ENCODE measurements at regions not wholly inside any gene's neighbourhood (a gene's known extent, or its start where the extent isn't known, plus 50 kb on each side); places are given as distances from the start of the nearest gene placed in this dataset.

DNA sequence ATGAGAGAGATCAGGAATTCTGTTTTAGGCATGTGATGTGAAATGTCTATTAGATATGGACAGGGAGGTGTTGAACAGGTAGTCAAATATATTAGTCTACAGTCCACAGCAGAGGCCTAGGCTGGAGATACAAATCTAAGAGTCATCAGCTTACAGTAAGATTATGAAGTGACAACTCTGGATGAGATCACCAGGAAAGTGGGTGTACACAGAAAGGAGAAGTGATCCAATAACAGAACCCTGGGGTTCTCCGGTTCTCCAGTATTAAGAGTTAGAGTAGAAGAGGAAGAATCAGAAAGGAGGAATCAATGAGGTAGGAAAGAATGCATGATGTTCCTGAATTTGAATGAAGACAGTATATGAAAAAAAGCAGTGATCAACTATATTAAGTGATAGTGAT lies 362.3 kb downstream of the FIGN start:
- no peak overlapping the region for H3K4me3 Mint-ChIP-seq
- no peak for DNase-seq
- no peak overlapping the region for H3K27ac Mint-ChIP-seq
- no peaks in the 10 kb centered on the region for H3K4me1 Mint-ChIP-seq
- H3K9me3 Mint-ChIP-seq = peaks cover 5% of the 10 kb centered on the region
- no peaks in the 10 kb centered on the region for H3K36me3 Mint-ChIP-seq (ENCODE audit: low read depth)
- intact Hi-C loops (cut with micrococcal nuclease) = no loop called here
- no peaks in the 10 kb centered on the region for H3K27me3 Mint-ChIP-seq

DNA sequence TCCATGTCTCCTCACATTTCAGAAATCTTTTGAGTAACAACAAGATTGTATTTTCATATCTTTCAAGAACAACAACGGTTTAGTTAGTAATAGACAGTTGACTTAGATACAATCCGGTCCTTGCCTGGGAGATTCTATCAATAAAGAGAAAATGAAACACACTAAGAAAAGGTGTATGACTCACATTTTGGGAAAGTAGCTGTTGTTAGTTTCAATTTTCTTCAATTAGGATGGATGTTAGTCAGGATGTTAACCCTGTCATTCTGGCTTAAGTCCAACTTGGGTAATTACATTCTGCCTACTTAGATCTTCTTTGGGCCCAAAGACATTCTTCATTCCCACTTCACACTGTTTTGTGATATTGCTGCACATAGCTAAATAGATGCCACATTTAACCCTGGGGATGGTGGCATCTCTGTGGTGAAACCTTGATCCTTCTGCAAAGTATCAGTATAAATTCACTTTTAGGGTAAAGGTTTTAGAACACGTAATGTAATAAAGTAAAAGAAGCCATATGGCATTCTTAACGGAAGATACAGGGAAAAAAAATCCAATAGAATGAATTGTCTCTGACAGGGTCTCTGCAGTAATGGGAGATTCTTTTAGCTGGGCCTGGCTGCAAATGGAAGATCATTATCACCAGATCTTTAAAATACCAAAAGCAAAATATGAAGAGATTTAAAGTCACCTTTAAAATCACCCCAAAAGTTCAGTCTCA lies 365.5 kb downstream of the FIGN start:
- H3K27me3 Mint-ChIP-seq = no peaks in the 10 kb centered on the region
- no peak for DNase-seq
- H3K4me1 Mint-ChIP-seq = no peaks in the 10 kb centered on the region
- H3K4me3 Mint-ChIP-seq = no peak overlapping the region
- intact Hi-C loops (cut with micrococcal nuclease) = no loop called here
- no peaks in the 10 kb centered on the region for H3K36me3 Mint-ChIP-seq (ENCODE audit: low read depth)
- peaks cover 5% of the 10 kb centered on the region for H3K9me3 Mint-ChIP-seq
- no peak overlapping the region for H3K27ac Mint-ChIP-seq

DNA sequence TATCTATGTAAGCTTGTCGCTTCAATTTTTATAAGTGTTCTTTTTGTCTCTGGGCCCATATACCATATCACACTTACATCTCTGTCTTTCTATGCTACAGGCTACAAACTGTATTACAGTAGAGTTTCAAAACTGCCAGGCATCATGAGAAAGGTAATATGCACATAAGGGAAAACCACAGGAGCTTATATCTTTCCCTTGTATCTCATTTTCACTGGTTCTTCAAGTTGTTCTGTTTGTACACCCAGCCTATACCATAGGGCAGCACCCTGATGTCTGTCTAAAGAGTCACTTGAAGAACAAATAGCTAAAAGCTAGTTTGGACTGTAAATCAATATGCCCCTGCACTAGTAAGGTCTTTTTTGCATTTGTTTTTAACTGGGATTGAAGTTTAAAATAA lies 366.7 kb downstream of the FIGN start:
- no peak for DNase-seq
- intact Hi-C loops (cut with micrococcal nuclease) = no loop called here
- Mint-ChIP-seq H3K36me3 (ENCODE audit: low read depth) (no peaks in the 10 kb centered on the region), H3K4me3 (no peak overlapping the region), H3K9me3 (peaks cover 5% of the 10 kb centered on the region), H3K27me3 (no peaks in the 10 kb centered on the region), H3K4me1 (no peaks in the 10 kb centered on the region), H3K27ac (no peak overlapping the region)

DNA sequence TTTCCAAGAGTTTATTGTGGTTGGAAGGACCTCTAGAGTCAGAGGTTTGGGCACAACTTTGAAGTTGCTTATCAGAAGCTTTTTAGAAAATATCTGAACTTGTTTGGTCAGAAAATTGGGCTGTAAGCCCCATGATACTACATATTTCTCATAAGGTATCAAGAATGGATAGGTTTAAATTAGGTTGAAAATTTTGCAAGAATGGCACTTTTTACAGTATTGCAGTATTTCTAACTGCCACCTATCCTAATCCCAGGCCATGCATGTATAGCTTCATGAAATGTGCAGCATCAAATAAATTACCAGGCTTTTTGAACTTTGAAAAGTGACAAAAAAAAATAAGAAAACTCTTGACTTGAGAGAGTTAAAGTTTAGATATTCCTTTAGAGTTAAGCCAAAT lies 367.2 kb downstream of the FIGN start:
- intact Hi-C loops (cut with micrococcal nuclease) = no loop called here

DNA sequence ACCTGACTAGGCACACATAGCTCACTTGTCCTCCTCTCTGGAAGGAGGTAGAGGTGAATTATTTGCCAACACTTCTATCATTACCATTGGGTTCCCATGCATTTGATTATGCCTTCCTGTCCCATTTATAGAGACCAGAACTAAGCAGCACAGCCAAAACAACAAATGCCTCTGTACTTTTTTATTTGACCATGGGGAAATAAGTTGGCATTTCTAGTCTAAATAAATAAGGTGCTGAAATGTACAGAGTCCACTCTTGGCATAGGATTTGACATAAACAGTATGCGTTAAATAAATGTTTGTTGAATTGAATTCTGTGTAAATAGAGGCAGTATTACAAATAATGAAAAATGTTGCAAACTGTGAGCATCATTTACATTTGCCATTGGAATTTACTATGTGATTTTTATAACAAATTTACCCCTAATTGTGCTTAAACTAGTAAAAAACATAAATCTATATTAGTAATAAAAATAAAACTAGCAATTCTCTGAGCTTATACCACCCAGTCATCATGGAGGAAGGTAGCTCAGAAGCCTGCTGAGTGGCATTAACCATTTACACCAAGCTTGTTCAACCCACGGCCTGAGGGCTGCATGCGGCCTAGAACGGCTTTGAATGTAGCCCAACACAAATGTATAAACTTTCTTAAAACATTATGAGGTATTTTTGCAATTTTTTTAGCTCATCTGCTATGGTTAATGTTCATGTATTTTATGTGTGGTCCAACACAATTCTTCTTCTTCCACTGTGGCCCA lies 367.8 kb downstream of the FIGN start:
- Mint-ChIP-seq H3K27ac (no peak overlapping the region), H3K4me1 (no peaks in the 10 kb centered on the region), H3K4me3 (no peak overlapping the region), H3K9me3 (peaks cover 5% of the 10 kb centered on the region), H3K27me3 (no peaks in the 10 kb centered on the region), H3K36me3 (ENCODE audit: low read depth) (no peaks in the 10 kb centered on the region)
- DNase-seq = no peak
- intact Hi-C loops (cut with micrococcal nuclease) = no loop called here

More for the DNA sequence above, 367.2 kb downstream of the FIGN start:
- Mint-ChIP-seq H3K27ac (no peak overlapping the region), H3K4me3 (no peak overlapping the region), H3K4me1 (no peaks in the 10 kb centered on the region), H3K36me3 (ENCODE audit: low read depth) (no peaks in the 10 kb centered on the region), H3K9me3 (peaks cover 5% of the 10 kb centered on the region), H3K27me3 (no peaks in the 10 kb centered on the region)
- DNase-seq = no peak

DNA sequence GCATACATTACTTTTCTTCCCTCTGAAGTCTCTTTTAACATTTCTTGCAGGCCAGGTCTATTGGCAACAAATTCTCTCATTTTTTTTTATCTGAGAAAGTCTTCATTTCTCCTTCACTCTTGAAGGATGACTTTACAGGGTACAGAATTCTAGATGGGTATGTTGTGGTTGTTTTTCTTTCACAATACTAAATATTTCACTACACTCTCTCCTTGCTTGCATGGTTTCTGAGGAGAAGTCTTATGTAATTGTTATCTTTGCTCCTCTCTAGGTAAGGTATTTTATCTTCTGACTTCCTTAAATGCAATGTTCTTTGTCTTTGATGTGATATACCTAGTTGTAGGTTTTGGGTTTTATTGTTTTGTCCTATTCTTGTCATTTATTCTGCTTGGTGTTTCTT lies 371.1 kb downstream of the FIGN start:
- H3K27me3 Mint-ChIP-seq = no peaks in the 10 kb centered on the region
- no peak overlapping the region for H3K4me3 Mint-ChIP-seq
- H3K4me1 Mint-ChIP-seq = no peaks in the 10 kb centered on the region
- H3K27ac Mint-ChIP-seq = no peak overlapping the region
- H3K9me3 Mint-ChIP-seq = no peaks in the 10 kb centered on the region
- intact Hi-C loops (cut with micrococcal nuclease) = no loop called here
- no peak for DNase-seq
- H3K36me3 Mint-ChIP-seq (ENCODE audit: low read depth) = no peaks in the 10 kb centered on the region

DNA sequence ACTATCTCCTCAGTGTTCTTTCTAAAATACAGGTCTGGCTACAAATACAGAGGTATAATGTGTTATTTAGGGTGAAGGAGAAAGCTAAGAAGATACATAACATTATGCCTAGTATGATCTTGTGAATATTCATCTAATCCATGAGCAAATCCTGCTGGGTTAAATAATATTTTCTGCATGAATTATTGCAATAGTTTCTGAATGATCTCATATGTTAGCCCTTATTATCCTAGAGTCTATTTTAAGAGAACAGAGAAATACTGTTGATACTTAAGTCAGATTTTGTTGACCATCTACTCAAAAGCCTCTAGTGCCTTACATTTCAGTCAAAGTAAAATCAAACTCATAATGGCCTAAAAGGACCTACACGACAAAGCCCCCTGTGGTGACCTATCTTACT lies 382.3 kb downstream of the FIGN start:
- no peaks in the 10 kb centered on the region for H3K36me3 Mint-ChIP-seq (ENCODE audit: low read depth)
- no peaks in the 10 kb centered on the region for H3K9me3 Mint-ChIP-seq
- H3K4me1 Mint-ChIP-seq = no peaks in the 10 kb centered on the region
- no peak overlapping the region for H3K4me3 Mint-ChIP-seq
- no peak for DNase-seq
- H3K27ac Mint-ChIP-seq = no peak overlapping the region
- intact Hi-C loops (cut with micrococcal nuclease) = no loop called here
- peaks cover 10% of the 10 kb centered on the region for H3K27me3 Mint-ChIP-seq

DNA sequence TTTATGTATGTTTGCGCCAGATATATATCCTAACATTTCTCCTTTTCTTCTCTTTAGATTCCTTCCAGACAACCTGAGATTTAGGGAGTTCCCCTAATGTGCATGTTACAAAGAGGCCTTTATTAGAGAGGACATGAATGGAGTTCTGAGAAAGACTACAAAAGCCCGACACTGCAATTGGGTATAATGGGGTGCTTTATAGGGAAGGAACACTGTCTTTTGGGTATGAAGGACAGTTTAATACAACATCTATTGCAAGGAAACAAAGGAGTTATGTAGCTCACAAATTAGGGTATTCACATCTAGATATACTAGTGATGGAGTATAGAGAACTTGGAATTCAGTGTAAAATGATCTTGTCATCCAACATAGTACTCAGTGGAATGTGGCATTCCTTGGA lies 383.8 kb downstream of the FIGN start:
- Mint-ChIP-seq H3K36me3 (ENCODE audit: low read depth) (no peaks in the 10 kb centered on the region), H3K9me3 (no peaks in the 10 kb centered on the region), H3K4me3 (no peak overlapping the region), H3K27me3 (peaks cover 19% of the 10 kb centered on the region), H3K4me1 (no peaks in the 10 kb centered on the region), H3K27ac (no peak overlapping the region)
- no peak for DNase-seq
- intact Hi-C loops (cut with micrococcal nuclease) = no loop called here

DNA sequence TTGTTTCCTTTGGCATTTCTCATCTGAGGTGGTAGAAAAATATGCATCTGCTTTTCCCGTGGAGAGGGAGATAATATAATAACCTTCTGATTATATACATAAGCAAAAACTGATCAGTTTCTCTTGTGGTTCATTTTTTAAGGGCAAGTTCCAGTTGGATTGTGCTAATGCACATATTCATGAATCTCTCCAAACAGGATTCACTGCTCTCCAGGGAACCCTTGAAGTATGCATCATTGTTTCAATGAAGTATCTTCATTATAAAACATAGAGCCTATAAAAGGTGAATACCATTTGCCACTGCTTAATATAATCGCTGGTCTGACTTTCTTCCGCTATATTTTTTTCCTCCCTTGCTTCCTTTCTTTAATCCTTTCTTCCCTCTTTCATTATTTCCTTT lies 384.7 kb downstream of the FIGN start:
- Mint-ChIP-seq H3K36me3 (ENCODE audit: low read depth) (no peaks in the 10 kb centered on the region), H3K27me3 (peaks cover 19% of the 10 kb centered on the region), H3K9me3 (no peaks in the 10 kb centered on the region), H3K27ac (no peak overlapping the region), H3K4me1 (no peaks in the 10 kb centered on the region), H3K4me3 (no peak overlapping the region)
- DNase-seq = no peak
- intact Hi-C loops (cut with micrococcal nuclease) = no loop called here

DNA sequence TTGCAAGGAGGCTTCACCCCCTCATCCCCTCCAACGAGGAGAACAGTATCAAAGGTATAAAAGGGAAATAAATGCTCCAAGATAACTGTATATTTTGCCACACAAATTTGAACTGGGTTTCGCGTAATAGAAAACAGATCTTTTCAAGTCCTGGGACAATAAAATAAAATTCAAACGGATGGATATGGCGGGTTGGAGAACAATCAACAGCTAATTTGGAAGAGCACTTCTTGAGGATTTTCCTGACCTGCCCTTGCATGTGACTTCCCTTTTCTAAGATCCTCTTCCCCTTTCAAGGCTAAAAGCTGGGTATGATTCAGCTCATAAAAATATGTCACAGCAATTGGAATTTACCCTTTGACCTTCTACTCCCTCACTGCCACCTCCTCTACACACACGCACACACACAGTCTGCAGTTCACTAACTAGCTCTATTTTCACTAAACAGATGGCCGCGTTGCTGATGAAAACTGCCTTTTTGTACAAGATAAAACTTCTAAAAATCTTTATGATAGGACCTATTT lies 386.9 kb downstream of the FIGN start:
- Mint-ChIP-seq H3K4me1 (no peaks in the 10 kb centered on the region), H3K27ac (no peak overlapping the region), H3K27me3 (peaks cover 19% of the 10 kb centered on the region), H3K9me3 (no peaks in the 10 kb centered on the region), H3K36me3 (ENCODE audit: low read depth) (no peaks in the 10 kb centered on the region), H3K4me3 (no peak overlapping the region)
- intact Hi-C loops (cut with micrococcal nuclease) = no loop called here
- no peak for DNase-seq

DNA sequence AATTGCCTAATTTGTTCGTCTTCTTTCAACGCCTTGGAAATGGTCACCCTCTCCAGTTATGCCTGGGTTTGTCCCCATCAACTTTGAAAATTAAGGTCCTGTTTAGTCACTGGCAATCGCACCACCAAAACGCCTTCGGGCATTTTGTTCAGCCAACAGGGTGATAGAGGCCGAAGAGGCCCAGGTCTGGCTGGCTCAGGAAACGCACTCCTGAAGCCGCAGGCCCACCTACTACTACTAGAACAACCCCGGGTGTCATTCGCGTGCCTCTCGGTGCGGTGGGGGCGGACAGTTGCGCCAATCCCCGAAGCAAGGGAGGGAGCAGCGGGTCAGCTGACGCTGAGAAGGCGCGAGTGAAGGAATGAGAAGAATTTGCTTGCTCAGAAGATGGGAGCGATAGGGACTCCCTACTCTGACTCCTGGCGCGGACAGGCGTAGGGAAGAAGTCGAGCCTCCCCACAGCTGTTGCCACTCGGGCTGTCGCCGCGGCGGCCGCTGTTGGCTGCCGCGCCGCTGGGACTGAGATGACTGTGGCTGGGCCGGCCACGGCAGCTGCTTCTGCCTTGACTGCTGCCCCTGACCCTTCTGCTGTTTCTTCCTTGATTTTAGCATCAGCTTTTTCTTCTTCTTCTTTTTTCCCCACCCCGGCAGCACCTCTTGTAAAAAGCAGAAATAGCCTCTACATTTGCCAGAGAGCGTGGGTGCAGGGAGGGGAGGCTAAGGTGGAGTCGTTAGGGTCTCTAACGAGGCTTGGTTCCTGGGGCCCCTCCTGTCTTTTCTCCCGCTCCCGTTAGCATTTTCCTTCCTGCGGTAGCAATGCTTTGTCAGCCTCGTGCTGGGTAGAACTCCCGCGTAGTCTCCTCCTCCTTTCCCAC lies 387.6 kb downstream of the FIGN start:
- no peaks in the 10 kb centered on the region for H3K9me3 Mint-ChIP-seq
- intact Hi-C loops (cut with micrococcal nuclease) = no loop called here
- H3K4me3 Mint-ChIP-seq = no peak overlapping the region
- H3K27ac Mint-ChIP-seq = no peak overlapping the region
- no peaks in the 10 kb centered on the region for H3K36me3 Mint-ChIP-seq (ENCODE audit: low read depth)
- no peaks in the 10 kb centered on the region for H3K4me1 Mint-ChIP-seq
- peaks cover 19% of the 10 kb centered on the region for H3K27me3 Mint-ChIP-seq
- DNase-seq = no peak

DNA sequence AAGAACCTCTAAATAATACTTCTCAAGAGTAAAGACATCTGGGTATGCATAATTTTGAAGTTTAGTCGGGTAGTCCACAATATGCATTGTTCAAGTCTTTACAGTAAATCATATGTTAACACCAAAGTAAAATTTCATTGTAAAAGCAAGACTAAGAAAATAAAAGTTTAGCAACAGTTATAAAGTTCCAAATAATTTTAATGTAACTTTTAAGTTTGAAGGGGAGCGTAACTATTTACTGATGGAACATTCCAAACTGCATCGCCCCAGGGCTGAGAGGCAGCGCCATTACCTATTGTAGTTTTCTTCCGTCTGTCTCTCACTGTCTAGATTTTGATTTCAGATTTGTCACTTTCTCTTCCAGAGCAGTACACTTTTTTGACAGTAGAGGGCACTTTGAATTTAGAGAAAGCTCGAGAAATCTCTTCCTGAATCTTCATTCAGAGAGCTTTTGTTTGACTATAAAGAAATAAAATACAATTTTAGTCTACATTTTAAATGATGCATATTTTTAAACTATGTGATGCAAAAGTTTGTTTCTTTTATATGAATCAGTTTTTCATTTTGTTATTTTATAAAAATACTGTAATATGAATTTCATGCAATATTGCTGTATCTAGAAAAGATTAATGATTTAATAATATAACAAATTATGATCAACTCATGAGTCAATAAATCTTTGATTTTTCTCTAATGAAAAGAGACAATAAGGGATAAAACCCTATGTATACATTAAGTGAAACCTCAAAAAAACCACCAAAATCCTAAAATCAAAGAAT lies 389.8 kb downstream of the FIGN start:
- Mint-ChIP-seq H3K9me3 (no peaks in the 10 kb centered on the region), H3K4me3 (no peak overlapping the region), H3K4me1 (no peaks in the 10 kb centered on the region), H3K36me3 (ENCODE audit: low read depth) (no peaks in the 10 kb centered on the region), H3K27me3 (peaks cover 19% of the 10 kb centered on the region), H3K27ac (no peak overlapping the region)
- intact Hi-C loops (cut with micrococcal nuclease) = no loop called here
- peak; percentile 56 for DNase-seq

DNA sequence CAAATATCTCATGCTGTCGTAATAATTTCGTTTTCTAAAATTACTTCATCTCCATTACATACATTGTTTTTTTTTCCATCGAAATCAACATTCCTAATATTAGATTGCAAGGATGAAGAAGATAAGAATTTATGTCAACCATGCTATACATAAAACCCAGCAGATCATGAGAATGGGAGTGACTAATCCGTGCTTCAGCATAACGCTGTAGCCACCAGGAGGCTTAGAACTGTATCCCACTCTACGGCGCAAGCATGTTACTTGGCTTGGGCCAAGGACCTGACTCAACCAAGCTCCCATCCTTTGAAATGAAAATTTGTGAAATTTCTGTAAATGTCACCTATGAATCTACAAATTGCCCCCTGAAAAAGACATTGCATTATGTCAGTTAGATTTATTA lies 392.5 kb downstream of the FIGN start:
- intact Hi-C loops (cut with micrococcal nuclease) = no loop called here
- Mint-ChIP-seq H3K4me3 (no peak overlapping the region), H3K4me1 (no peaks in the 10 kb centered on the region), H3K36me3 (ENCODE audit: low read depth) (no peaks in the 10 kb centered on the region), H3K27me3 (peaks cover 7% of the 10 kb centered on the region), H3K27ac (no peak overlapping the region), H3K9me3 (no peaks in the 10 kb centered on the region)
- DNase-seq = no peak
